ENCODE measurements at regions not wholly inside any gene's neighbourhood (a gene's known extent, or its start where the extent isn't known, plus 50 kb on each side); places are given as distances from the start of the nearest gene placed in this dataset.

DNA sequence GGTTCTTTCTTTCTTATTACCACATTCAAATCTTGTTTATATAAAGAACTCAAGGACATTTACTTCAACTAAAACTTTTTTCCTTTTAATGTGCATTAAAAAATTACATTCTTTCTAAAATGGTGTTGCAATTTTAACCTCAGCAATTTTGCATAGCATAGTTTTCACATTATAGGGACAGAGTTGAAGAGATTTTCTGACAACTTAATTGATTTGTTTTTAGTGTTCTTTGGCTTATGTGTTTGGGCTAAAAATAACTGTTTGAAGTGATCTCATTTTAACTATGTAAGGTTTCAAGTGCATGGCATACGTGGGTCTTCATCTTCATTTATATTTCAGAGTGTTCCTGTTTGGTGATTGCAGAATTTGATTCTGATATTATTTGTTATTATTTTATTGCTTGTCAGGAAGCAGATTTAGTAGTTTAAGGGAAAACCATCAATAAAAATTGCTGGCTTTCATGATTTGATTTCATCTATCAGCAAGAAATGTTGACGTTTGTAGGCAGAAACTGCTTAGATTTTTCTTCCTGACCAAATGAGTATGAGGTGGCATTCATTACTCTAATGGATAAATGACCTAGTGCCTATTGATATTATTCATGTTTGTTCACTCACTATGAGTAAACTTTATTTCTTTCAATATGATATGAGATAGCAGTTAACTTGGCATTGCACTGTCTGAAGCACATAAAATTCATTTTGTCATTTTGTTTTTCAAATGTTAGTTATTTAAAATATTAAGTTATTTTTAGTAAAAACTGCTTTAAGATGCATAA is 398.4 kb downstream of the NUP35 start:
- WGBS (ENCODE audit: low lambda C conversion rate): 48% methylated on average over 2 of the region's 2 CpGs
- Histone ChIP-seq H3K79me2 (ENCODE audit: insufficient read depth) (no peaks in the 10 kb centered on the region), H3K27me3 (ENCODE audit: insufficient read depth) (no peaks in the 10 kb centered on the region), H2AFZ (ENCODE audit: low read depth) (no peak overlapping the region), H4K20me1 (ENCODE audit: insufficient read depth) (no peaks in the 10 kb centered on the region), H3K9me2 (no peaks in the 10 kb centered on the region), H3K4me3 (ENCODE audit: low read depth in 2 of 2, low read length in 1 of 2) (no peak overlapping the region), H3K9ac (no peak overlapping the region), H3K4me2 (no peak overlapping the region), H3K27ac (ENCODE audit: low read depth in 2 of 2, low read length in 1 of 2) (no peak overlapping the region), H3K36me3 (replicated peaks in 1 of 2; ENCODE audit: control insufficient read depth in 1 of 2, insufficient read depth in 2 of 2, low read length in 1 of 2) (no peaks in the 10 kb centered on the region), H3F3A (replicated peaks; ENCODE audit: insufficient read depth) (no peaks in the 10 kb centered on the region), H3K4me1 (ENCODE audit: control insufficient read depth in 1 of 2, insufficient read depth in 2 of 2, low read depth in 1 of 2, low read length in 1 of 2) (no peaks in the 10 kb centered on the region; a peak in 1 of 4 replicates), H3K9me3 (no peaks in the 10 kb centered on the region)
- ChIA-PET POLR2A (no interaction called here), CTCF (no interaction called here)
- DNase-seq: no peak
- TF ChIP-seq MEF2A (IDR thresholded peaks at IDR 0.05; ENCODE audit: borderline replicate concordance, low read depth): no peak
- TF ChIP-seq GABPA (IDR thresholded peaks at IDR 0.05; ENCODE audit: low read depth): no peak
- TF ChIP-seq, protein P1, sequence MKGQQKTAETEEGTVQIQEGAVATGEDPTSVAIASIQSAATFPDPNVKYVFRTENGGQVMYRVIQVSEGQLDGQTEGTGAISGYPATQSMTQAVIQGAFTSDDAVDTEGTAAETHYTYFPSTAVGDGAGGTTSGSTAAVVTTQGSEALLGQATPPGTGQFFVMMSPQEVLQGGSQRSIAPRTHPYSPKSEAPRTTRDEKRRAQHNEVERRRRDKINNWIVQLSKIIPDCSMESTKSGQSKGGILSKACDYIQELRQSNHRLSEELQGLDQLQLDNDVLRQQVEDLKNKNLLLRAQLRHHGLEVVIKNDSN (IDR thresholded peaks at IDR 0.05; ENCODE audit: borderline replicate concordance, low read depth): no peak
- no peak for TF ChIP-seq TAF1 (IDR thresholded peaks at IDR 0.05; ENCODE audit: borderline replicate concordance, low read depth, low read length)
- TF ChIP-seq GATA2 (CRISPR knock-in tag; IDR thresholded peaks at IDR 0.05): no peak
- TF ChIP-seq RCOR1 (IDR thresholded peaks at IDR 0.05; ENCODE audit: low read length): no peak
- no peak for TF ChIP-seq FOXM1 (IDR thresholded peaks at IDR 0.05; ENCODE audit: low read depth)
- no peak for TF ChIP-seq ELF1 (IDR thresholded peaks at IDR 0.05)

DNA sequence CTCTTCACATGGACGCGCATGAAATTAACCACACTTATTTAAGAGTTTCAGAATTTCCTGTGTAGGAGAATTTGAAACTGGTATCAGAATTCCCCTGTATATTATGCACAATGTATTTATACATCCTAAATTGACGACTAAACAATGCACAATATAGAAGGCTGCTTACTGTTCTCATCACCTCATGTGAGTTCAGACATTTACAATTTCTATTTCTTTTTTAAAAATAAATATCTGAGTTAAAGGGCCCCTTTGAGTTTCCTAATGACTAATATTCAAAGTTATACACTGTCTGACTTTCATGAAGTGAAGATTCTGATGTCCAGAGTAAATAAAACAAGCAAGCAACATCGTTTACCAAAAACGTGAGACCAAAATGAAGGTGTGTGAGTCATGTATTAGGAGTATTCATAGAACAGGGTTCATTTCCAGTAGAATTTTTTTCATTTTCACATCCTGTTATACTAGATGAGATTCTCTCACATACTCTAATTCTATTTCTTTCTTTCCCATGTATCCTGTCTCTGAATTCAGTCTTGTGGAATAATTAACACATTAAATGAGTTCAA is 406.2 kb downstream of the NUP35 start:
- no peak for TF ChIP-seq SIN3A (IDR thresholded peaks at IDR 0.05; ENCODE audit: borderline replicate concordance, low read depth, low read length)
- TF ChIP-seq, protein P2, sequence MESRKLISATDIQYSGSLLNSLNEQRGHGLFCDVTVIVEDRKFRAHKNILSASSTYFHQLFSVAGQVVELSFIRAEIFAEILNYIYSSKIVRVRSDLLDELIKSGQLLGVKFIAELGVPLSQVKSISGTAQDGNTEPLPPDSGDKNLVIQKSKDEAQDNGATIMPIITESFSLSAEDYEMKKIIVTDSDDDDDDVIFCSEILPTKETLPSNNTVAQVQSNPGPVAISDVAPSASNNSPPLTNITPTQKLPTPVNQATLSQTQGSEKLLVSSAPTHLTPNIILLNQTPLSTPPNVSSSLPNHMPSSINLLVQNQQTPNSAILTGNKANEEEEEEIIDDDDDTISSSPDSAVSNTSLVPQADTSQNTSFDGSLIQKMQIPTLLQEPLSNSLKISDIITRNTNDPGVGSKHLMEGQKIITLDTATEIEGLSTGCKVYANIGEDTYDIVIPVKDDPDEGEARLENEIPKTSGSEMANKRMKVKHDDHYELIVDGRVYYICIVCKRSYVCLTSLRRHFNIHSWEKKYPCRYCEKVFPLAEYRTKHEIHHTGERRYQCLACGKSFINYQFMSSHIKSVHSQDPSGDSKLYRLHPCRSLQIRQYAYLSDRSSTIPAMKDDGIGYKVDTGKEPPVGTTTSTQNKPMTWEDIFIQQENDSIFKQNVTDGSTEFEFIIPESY (IDR thresholded peaks at IDR 0.05; ENCODE audit: borderline replicate concordance, low read depth): no peak
- TF ChIP-seq CHD2 (IDR thresholded peaks at IDR 0.05; ENCODE audit: low read length, partially characterized antibody): no peak
- TF ChIP-seq MXI1 (IDR thresholded peaks at IDR 0.05; ENCODE audit: low read depth, low read length): no peak
- no peak for TF ChIP-seq TEAD4 (IDR thresholded peaks at IDR 0.05; ENCODE audit: borderline replicate concordance, insufficient read depth)
- TF ChIP-seq RAD21 (IDR thresholded peaks at IDR 0.05; ENCODE audit: low read length): no peak
- TF ChIP-seq NFIC (IDR thresholded peaks at IDR 0.05; ENCODE audit: borderline replicate concordance): no peak
- no peak for TF ChIP-seq RFX5 (IDR thresholded peaks at IDR 0.05; ENCODE audit: low read length)
- no peak for TF ChIP-seq GABPA (IDR thresholded peaks at IDR 0.05; ENCODE audit: low read depth)
- TF ChIP-seq, protein P3, sequence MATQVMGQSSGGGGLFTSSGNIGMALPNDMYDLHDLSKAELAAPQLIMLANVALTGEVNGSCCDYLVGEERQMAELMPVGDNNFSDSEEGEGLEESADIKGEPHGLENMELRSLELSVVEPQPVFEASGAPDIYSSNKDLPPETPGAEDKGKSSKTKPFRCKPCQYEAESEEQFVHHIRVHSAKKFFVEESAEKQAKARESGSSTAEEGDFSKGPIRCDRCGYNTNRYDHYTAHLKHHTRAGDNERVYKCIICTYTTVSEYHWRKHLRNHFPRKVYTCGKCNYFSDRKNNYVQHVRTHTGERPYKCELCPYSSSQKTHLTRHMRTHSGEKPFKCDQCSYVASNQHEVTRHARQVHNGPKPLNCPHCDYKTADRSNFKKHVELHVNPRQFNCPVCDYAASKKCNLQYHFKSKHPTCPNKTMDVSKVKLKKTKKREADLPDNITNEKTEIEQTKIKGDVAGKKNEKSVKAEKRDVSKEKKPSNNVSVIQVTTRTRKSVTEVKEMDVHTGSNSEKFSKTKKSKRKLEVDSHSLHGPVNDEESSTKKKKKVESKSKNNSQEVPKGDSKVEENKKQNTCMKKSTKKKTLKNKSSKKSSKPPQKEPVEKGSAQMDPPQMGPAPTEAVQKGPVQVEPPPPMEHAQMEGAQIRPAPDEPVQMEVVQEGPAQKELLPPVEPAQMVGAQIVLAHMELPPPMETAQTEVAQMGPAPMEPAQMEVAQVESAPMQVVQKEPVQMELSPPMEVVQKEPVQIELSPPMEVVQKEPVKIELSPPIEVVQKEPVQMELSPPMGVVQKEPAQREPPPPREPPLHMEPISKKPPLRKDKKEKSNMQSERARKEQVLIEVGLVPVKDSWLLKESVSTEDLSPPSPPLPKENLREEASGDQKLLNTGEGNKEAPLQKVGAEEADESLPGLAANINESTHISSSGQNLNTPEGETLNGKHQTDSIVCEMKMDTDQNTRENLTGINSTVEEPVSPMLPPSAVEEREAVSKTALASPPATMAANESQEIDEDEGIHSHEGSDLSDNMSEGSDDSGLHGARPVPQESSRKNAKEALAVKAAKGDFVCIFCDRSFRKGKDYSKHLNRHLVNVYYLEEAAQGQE (IDR thresholded peaks at IDR 0.05; ENCODE audit: low read depth, low read length): no peak
- TF ChIP-seq SMC3 (IDR thresholded peaks at IDR 0.05; ENCODE audit: low read depth, low read length): no peak
- Histone ChIP-seq H3K9me3 (no peaks in the 10 kb centered on the region), H3F3A (replicated peaks; ENCODE audit: insufficient read depth) (no peaks in the 10 kb centered on the region), H4K20me1 (ENCODE audit: insufficient read depth) (no peaks in the 10 kb centered on the region), H3K9ac (no peak overlapping the region), H3K27me3 (ENCODE audit: insufficient read depth) (no peaks in the 10 kb centered on the region), H3K4me2 (no peak overlapping the region), H3K27ac (ENCODE audit: low read depth in 2 of 2, low read length in 1 of 2) (no peak overlapping the region), H3K9me2 (no peaks in the 10 kb centered on the region), H3K4me3 (ENCODE audit: low read depth in 2 of 2, low read length in 1 of 2) (no peak overlapping the region), H3K79me2 (ENCODE audit: insufficient read depth) (no peaks in the 10 kb centered on the region), H2AFZ (ENCODE audit: low read depth) (no peak overlapping the region), H3K4me1 (ENCODE audit: control insufficient read depth in 1 of 2, insufficient read depth in 2 of 2, low read depth in 1 of 2, low read length in 1 of 2) (no peaks in the 10 kb centered on the region; a peak in 1 of 4 replicates), H3K36me3 (replicated peaks in 1 of 2; ENCODE audit: control insufficient read depth in 1 of 2, insufficient read depth in 2 of 2, low read length in 1 of 2) (no peaks in the 10 kb centered on the region)
- WGBS (ENCODE audit: low lambda C conversion rate): 67% methylated on average over 5 of the region's 5 CpGs
- DNase-seq: no peak
- POLR2A ChIA-PET: no interaction called here
- CTCF ChIA-PET: no interaction called here

All from SK-N-SH (cell line).